HG03571 (cell line): ENCODE measurements at regions not wholly inside any gene's neighbourhood (a gene's known extent, or its start where the extent isn't known, plus 50 kb on each side); places are given as distances from the start of the nearest gene placed in this dataset.

Source experiments
- ATAC-seq: cut with Tn5 transposase; IDR thresholded peaks from one replicate; pipeline ENCODE4 v1.9.1; 2021; ENCODE audit not compliant: unreplicated experiment

DNA sequence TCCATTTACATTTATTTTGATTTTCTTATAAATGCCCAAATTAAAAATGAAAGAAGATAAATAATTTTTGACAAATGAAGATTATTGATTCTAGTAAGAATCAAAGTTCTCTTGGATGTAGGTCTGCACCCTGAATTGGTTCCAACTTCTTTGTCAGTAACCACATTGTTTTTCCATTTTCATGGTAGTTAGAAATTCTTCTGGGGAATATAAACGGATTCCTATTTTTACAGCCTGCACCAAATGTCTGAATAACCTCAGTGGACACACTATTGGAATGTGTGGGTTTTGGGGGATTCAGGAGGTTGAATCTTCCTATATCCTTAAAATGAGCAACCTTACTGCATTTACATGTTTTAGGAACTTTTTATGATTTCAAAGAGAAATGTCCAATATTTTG lies 1085.3 kb upstream of the MAP3K7 start:
- no peak for ATAC-seq

DNA sequence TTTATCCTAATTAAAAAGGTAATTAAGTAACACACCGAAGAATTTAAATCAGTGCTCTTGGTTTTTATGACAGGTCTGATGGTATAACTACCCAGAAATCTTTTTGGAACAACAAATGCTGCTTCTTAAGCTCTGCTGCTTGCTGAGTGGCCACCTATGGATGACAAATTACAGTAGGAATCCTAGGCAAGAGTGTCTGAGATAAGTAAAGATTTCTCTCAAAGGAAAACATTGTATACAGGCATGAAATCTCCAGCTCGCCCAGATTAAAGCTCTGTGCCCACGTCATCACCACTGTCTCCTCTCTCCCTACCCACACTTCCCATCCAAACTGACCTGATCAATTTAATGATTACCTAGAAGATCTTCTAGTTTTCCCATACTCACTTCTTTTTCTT lies 1083.0 kb upstream of the MAP3K7 start:
- no peak for ATAC-seq

GRCh38 chr6:91669154-91669870 lies 1082.4 kb upstream of the MAP3K7 start:
- no peak for ATAC-seq

DNA sequence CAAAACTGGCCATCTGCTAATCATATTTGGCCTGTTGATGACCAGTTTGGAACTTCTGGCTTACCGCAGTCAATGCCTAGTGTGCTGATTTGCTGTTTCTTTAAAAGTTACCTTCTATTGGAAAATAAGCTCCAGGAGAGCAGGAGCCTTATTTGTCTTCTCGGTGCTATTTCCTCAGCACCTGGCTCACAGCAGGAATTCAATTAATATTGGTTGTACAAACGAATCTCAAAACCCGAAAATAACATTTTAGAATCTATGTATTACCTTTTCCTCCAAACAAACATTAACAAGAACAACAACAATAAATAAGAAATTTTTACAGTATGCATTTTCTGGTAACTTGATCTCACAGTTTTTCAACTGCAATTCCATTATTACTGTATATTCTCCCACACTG lies 1080.7 kb upstream of the MAP3K7 start:
- ATAC-seq, result no peak

GRCh38 chr6:91664327-91664959 lies 1077.6 kb upstream of the MAP3K7 start:
- peak; percentile 54 for ATAC-seq

- ATAC-seq, result no peak
These were observed 1074.0 kb upstream of the MAP3K7 start for GRCh38 chr6:91660893-91661292.

GRCh38 chr6:91659891-91660290 lies 1073.0 kb upstream of the MAP3K7 start:
- ATAC-seq, result no peak

DNA sequence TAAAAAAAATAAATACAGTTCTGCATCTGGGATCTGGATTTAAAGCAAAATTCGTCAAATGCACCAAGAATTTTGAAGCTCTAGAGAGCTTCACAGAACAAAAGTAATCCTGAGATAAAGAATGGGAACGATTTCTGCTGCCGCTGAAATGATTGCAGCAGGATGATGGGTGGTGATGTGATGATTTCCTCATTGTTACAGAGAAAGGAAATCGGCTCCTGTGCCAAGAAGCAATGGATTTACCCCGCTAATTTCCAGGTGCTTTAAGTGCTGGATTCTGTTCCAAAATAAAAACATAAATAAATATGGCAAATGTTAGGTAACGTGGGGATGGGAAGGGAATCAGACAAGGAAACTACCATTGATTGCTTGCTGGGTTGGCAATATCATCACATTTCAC lies 1067.9 kb upstream of the MAP3K7 start:
- ATAC-seq, result no peak

GRCh38 chr6:91654357-91654756 lies 1067.5 kb upstream of the MAP3K7 start:
- no peak for ATAC-seq

DNA sequence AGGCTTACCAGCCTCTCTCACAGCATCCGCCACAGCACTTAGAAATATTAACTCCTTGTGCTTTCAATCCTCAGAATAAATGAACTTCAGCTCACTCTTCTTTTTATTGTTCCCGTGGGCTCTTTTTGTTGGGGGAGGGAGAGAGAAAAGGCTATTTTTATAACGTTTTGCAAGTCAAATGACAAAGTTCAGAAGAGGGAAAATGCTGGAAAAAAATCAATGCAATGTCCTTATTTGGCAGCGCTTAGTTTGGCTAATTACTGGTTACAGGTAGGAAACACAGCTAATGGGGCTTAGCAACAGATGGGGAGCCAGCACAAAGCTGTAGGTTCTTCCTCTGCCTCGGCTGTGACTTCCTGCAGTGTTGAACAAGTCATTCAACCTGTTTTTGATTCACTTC lies 1067.0 kb upstream of the MAP3K7 start:
- no peak for ATAC-seq

GRCh38 chr6:91653076-91653723 lies 1066.3 kb upstream of the MAP3K7 start:
- ATAC-seq, result no peak

- ATAC-seq, result no peak
These were observed 1059.8 kb upstream of the MAP3K7 start for GRCh38 chr6:91646649-91647048.

DNA sequence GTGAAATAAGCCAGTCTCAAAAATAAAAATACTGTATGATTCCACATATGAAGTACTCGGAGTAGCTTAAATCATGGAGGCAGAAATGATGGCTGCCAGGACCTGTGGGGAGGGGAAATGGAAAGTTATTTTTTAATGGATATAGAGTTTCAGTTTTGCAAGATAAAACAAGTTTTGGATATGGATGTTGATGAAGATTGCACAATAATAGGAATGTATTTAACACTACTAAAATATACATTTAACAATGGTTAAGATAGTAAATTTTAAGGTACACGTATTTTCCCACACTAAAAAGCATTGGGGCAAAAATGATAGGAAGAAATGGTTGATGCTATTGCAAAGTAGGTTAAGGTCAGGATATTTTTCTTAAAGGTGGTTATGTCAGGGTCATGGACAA lies 1058.9 kb upstream of the MAP3K7 start:
- ATAC-seq, result no peak

DNA sequence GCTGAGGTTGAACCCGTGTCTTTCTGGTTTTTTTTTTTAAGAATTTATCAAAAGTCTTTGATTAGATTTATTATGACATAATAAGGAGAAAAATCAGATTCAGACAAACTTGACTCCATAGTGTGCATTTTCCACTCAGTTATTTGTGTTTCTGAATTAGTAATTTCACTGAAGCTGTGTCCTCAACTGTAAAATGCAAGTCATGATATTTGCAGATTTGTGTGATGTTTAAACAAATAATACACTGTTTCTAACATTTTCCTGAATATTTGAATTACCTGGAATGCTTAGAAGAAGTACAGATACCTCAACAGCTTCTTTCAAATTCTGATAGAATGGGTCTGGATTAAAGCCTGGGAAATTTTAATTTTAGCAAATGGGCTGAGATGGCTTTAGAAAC lies 1050.3 kb upstream of the MAP3K7 start:
- no peak for ATAC-seq

DNA sequence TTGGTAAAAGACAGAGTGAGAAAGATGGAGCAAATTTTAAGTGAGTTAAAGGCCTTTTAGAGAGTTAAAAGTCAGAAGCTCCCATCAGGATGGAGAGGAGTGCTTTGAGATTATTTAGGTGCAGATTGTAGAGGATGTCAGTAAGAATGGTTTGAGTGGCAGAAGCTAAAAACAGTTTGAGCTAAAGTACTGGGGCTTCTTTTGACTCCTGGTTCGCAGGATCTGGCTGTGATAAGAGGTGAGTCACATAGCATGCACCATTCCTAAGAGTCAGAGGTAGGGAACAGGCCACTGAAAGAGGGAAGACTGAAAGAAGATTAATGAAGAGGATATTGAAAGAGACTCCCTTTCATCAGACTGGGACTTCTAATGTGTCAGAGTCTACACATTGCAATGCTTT lies 1047.9 kb upstream of the MAP3K7 start:
- no peak for ATAC-seq

- no peak for ATAC-seq
These were observed 1046.7 kb upstream of the MAP3K7 start for GRCh38 chr6:91633374-91634111.

- ATAC-seq, result no peak
These were observed 1045.4 kb upstream of the MAP3K7 start for GRCh38 chr6:91632308-91632707.

DNA sequence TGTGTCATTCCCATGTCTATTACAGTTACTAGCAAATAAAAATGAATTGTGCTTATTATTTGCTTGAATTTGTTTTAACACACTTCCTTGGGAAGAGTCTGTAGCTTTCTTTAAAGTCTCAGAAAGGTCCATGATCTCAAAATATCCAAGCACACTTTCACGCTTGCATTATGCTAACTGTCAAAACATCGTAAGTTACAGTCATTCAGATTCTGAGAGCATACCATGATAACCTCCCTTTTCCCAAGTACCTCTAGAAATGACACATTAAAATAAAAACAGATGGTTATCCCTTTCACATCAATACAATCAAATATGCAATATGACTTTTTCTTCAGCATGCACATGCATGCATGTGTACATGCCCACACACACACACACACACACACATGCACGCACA lies 1044.4 kb upstream of the MAP3K7 start:
- ATAC-seq, result no peak

GRCh38 chr6:91626911-91627310 lies 1040.0 kb upstream of the MAP3K7 start:
- no peak for ATAC-seq

GRCh38 chr6:91613481-91613880 lies 1026.6 kb upstream of the MAP3K7 start:
- ATAC-seq, result no peak

GRCh38 chr6:91611190-91611589 lies 1024.3 kb upstream of the MAP3K7 start:
- ATAC-seq, result no peak

GRCh38 chr6:91608428-91608827 lies 1021.6 kb upstream of the MAP3K7 start:
- no peak for ATAC-seq
